Rectal smooth muscle tissue (tissue), 1 donor: ENCODE measurements at regions not wholly inside any gene's neighbourhood (a gene's known extent, or its start where the extent isn't known, plus 50 kb on each side); places are given as distances from the start of the nearest gene placed in this dataset.
"Not testable (repeated sequence)": the region's sequence is repeated elsewhere in the genome, so short reads cannot be mapped to it uniquely, and the experiment has no call there.

Experiments used
- H3K27ac ChIP-seq: one replicate; pipeline ENCODE4 v1.7.0; 2013; ENCODE audit warnings: low read depth, low read length, inconsistent platforms
- H3K27me3 ChIP-seq: one replicate; pipeline ENCODE4 v1.7.0; 2013; ENCODE audit warnings: low read length; ENCODE audit not compliant: control insufficient read depth, insufficient read depth
- H3K36me3 ChIP-seq: one replicate; pipeline ENCODE4 v1.7.0; 2013; ENCODE audit warnings: low read length; ENCODE audit not compliant: control insufficient read depth, insufficient read depth
- H3K4me1 ChIP-seq: one replicate; pipeline ENCODE4 v1.7.0; 2013; ENCODE audit warnings: low read length; ENCODE audit not compliant: control insufficient read depth, insufficient read depth
- H3K4me3 ChIP-seq: one replicate; pipeline ENCODE4 v1.7.0; 2013; ENCODE audit warnings: low read length
- H3K9ac ChIP-seq: one replicate; pipeline ENCODE4 v1.7.0; 2013; ENCODE audit warnings: low read length

- Histone ChIP-seq H3K4me1 (no peaks in the 10 kb centered on the region), H3K27me3 (no peaks in the 10 kb centered on the region), H3K4me3 (no peak overlapping the region), H3K36me3 (no peaks in the 10 kb centered on the region), H3K9ac (no peak overlapping the region), H3K27ac (no peak overlapping the region)
Measured at GRCh38 chrX:46340696-46341095, 204.5 kb downstream of the ZNF674 start.

- no peak overlapping the region for H3K27ac ChIP-seq
- H3K27me3 ChIP-seq = no peaks in the 10 kb centered on the region
- no peak overlapping the region for H3K9ac ChIP-seq
- no peak overlapping the region for H3K4me3 ChIP-seq
- H3K4me1 ChIP-seq = no peaks in the 10 kb centered on the region
- H3K36me3 ChIP-seq = no peaks in the 10 kb centered on the region
Measured at GRCh38 chrX:46333550-46333949, 211.7 kb downstream of the ZNF674 start.

GRCh38 chrX:46330981-46331380, 214.2 kb downstream of the ZNF674 start:
- H3K4me3 ChIP-seq = no peak overlapping the region
- H3K27me3 ChIP-seq = peaks cover 3% of the 10 kb centered on the region

DNA sequence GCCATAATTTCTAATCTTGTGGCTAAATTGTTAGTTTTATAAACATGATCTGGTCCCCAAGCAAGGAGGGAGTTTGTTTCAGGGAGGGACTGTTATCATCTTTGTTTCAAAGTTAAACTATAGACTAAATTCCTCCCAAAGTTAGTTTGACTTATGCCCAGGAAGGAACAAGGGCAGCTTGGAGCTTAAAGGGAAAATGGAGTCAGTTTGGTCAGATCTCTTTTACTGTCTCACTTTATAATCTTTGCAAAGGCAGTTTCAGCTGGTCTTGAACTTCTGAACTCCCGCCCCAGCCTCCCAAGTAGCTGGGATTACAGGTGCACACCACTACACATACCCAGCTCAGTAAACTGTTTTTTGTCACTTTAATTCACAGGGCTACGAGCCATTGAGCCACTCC, 214.7 kb downstream of the ZNF674 start:
- Histone ChIP-seq H3K27me3 (peaks cover 3% of the 10 kb centered on the region), H3K4me1 (no peaks in the 10 kb centered on the region), H3K36me3 (no peaks in the 10 kb centered on the region), H3K9ac (no peak overlapping the region), H3K4me3 (no peak overlapping the region), H3K27ac (no peak overlapping the region)

More at GRCh38 chrX:46330981-46331380, 214.2 kb downstream of the ZNF674 start:
- Histone ChIP-seq H3K9ac (no peak overlapping the region), H3K27ac (no peak overlapping the region), H3K4me1 (no peaks in the 10 kb centered on the region), H3K36me3 (no peaks in the 10 kb centered on the region)

- Histone ChIP-seq H3K9ac (no peak overlapping the region), H3K4me3 (no peak overlapping the region), H3K4me1 (no peaks in the 10 kb centered on the region), H3K36me3 (no peaks in the 10 kb centered on the region), H3K27ac (no peak overlapping the region), H3K27me3 (peaks cover 3% of the 10 kb centered on the region)
Measured at GRCh38 chrX:46328133-46328532, 217.1 kb downstream of the ZNF674 start.

GRCh38 chrX:46327566-46328115, 217.6 kb downstream of the ZNF674 start:
- Histone ChIP-seq H3K4me1 (no peaks in the 10 kb centered on the region), H3K9ac (no peak overlapping the region), H3K27ac (no peak overlapping the region), H3K27me3 (peaks cover 3% of the 10 kb centered on the region), H3K4me3 (peak overlapping the region; percentile 9), H3K36me3 (no peaks in the 10 kb centered on the region)

DNA sequence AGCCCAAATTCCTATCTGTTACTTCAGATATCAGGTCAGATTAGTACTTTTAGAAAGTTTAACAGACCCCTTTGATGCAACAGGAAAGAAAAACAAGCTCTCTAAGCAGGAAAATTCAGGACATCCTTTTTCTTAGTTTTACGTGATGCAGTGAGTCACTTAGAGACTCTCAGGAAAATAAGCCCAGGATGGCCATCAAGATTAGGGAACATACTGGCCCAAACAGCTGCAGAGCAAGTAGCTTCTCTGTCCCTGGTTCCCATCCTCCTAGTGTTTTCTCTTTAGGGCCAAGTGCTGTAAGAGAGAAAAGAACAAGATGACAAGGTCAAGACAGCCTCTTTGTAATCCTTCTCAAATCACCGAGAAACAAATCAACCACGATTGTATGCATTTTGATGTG, 219.1 kb downstream of the ZNF674 start:
- Histone ChIP-seq H3K27me3 (peaks cover 3% of the 10 kb centered on the region), H3K36me3 (no peaks in the 10 kb centered on the region), H3K4me3 (no peak overlapping the region), H3K9ac (no peak overlapping the region), H3K27ac (no peak overlapping the region), H3K4me1 (no peaks in the 10 kb centered on the region)

GRCh38 chrX:46325312-46325877, 219.8 kb downstream of the ZNF674 start:
- peaks cover 3% of the 10 kb centered on the region for H3K27me3 ChIP-seq
- H3K27ac ChIP-seq = no peak overlapping the region
- H3K4me3 ChIP-seq = no peak overlapping the region
- H3K9ac ChIP-seq = no peak overlapping the region
- H3K4me1 ChIP-seq = no peaks in the 10 kb centered on the region
- no peaks in the 10 kb centered on the region for H3K36me3 ChIP-seq

DNA sequence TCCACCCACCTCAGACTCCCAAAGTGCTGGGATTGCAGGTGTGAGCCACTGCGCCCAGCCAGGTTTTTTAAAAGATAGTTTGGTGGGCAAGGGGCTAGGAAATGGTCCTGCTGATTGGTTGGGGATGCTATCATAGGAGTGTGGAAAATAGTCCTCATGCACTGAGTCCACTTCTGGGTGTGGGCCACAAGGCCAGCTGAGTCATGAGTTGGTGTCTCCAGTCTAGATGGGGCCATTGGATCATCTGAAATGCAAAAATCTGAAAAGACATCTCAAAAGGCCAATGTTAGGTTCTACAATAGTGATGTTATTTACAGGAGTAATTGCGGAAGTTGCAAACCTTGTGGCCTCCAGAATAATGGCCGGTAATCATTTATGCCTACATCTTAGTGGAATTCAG, 221.1 kb downstream of the ZNF674 start:
- H3K27me3 ChIP-seq = peaks cover 3% of the 10 kb centered on the region
- no peaks in the 10 kb centered on the region for H3K4me1 ChIP-seq
- H3K27ac ChIP-seq = no peak overlapping the region
- H3K9ac ChIP-seq = no peak overlapping the region
- H3K4me3 ChIP-seq = no peak overlapping the region
- H3K36me3 ChIP-seq = no peaks in the 10 kb centered on the region

GRCh38 chrX:46322929-46323328, 222.3 kb downstream of the ZNF674 start:
- H3K4me1 ChIP-seq, H3K27ac ChIP-seq, H3K27me3 ChIP-seq, H3K4me3 ChIP-seq, H3K9ac ChIP-seq, H3K36me3 ChIP-seq: not testable (repeated sequence)

GRCh38 chrX:46321676-46322075, 223.5 kb downstream of the ZNF674 start:
- Histone ChIP-seq H3K27me3 (no peaks in the 10 kb centered on the region), H3K9ac (no peak overlapping the region), H3K4me1 (no peaks in the 10 kb centered on the region), H3K4me3 (no peak overlapping the region), H3K27ac (no peak overlapping the region), H3K36me3 (no peaks in the 10 kb centered on the region)

- Histone ChIP-seq H3K4me1 (no peaks in the 10 kb centered on the region), H3K4me3 (no peak overlapping the region), H3K27me3 (no peaks in the 10 kb centered on the region), H3K9ac (no peak overlapping the region), H3K27ac (no peak overlapping the region), H3K36me3 (no peaks in the 10 kb centered on the region)
Measured at GRCh38 chrX:46319750-46320149, 225.5 kb downstream of the ZNF674 start.

GRCh38 chrX:46318551-46318950, 226.7 kb downstream of the ZNF674 start:
- Histone ChIP-seq H3K27ac (no peak overlapping the region), H3K36me3 (no peaks in the 10 kb centered on the region), H3K9ac (no peak overlapping the region), H3K27me3 (no peaks in the 10 kb centered on the region), H3K4me3 (no peak overlapping the region), H3K4me1 (no peaks in the 10 kb centered on the region)
